Stimulated activated CD8-positive, alpha-beta memory T cell treated with anti-CD3 and anti-CD28 coated beads, Interleukin-7, amount 100 ng/mL, for 48 hours (primary cell): ENCODE measurements at regions not wholly inside any gene's neighbourhood (a gene's known extent, or its start where the extent isn't known, plus 50 kb on each side); places are given as distances from the start of the nearest gene placed in this dataset.
"Not testable (repeated sequence)": the region's sequence is repeated elsewhere in the genome, so short reads cannot be mapped to it uniquely, and the experiment has no call there.

ENCODE experiments used
- DNase-seq, 2 donors: peaks; one replicate each; pipeline ENCODE4 v3.0.0-alpha.2; 2020; ENCODE audit warnings: low read depth in 1 of 2; ENCODE audit errors: extremely low read depth in 1 of 2

DNA sequence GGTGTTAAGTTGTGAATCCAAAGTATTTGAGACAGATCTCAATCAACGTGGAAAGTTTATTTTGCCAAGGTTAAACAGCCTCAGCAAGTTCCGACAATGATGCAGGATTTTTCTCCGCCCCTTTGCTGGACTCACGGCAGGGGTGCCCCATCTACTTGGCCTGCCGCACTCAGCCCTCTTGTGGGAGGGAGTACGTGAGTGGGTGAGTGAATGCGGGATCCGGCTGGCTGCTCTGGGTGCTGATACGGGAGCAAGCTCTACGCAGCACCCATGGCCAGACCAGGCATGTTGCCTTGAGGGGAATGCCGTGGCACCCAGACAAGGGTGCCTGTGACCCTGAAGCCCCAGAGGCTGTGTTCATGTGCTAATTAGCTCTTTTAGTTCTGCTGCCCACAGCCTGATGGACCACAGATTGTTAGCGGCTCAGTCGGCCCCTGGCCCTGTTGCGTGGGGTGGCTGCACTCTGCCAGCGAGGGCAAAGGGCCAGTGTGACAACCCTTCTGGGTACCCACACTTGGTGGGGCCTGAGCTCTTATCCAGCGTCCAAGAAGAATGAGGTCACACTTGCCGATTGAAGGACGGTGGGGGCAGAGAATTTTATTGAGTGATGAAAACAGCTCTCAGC is 81.2 kb upstream of the FAM153A start:
- DNase-seq = not testable (repeated sequence)

DNA sequence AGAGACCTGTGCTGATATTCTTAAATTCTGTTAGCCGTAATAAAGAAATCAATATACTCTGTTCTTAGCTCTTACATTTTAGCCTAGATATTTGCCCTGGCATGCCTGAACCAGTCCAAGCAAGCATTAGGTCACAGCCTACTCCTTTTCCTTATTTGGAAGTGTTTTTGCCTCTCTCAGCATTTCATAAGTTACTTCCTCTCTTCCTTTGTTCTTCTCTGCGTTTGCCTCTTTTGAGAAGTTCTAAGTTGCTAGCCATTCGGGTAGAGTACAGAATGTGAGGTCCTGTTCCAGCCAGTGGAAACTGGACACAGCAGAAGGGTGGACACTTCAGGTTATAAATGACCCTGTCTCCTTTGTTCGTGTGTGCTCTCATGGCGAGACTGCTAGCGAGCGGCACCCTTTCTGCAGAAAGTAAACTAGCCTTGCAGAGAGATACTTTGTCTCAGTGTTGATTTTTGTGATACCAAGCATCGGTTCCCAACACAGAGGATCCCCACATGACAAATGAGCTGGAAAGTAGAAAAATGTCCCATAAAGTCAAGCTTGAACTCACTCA is 75.0 kb upstream of the FAM153A start:
- not testable (repeated sequence) for DNase-seq

DNA sequence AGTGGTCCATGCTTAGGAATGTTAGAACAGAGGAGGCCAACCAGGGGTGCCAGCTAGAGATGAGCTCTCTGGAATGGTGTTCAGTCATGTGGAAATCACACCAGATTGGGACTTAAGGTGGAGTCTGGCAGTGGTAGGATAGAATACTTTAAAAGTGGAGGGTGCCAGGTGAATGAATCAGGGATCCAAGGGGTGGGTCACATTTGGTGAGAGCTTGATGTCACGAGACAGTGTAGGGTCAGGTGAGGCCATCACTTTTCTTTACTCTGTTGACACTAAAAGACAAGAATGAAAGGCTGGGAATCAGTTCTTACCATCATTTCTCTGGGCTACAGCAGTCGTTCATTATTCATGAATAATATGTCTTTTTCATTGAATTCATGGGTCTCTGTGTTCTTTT is 73.8 kb upstream of the FAM153A start:
- DNase-seq = not testable (repeated sequence)

DNA sequence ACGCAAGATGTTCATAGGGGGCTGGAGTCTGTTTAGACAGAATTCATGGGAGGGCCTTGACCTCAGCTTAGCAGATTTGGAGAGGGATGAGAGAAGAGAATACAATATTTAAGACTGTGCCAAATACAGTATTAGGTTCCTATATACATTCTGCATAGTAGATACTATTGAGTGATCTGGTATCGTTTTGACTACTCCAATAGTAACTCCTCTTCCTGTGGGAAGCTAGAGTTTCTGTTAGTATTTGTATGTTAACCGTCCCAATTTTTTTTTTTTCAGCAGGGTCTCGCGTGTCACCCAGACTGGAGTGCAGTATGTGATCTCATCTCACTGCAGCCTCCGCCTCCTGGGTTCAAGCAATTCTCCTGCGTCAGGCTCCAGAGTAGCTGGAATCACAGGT is 65.2 kb upstream of the FAM153A start:
- not testable (repeated sequence) for DNase-seq

DNA sequence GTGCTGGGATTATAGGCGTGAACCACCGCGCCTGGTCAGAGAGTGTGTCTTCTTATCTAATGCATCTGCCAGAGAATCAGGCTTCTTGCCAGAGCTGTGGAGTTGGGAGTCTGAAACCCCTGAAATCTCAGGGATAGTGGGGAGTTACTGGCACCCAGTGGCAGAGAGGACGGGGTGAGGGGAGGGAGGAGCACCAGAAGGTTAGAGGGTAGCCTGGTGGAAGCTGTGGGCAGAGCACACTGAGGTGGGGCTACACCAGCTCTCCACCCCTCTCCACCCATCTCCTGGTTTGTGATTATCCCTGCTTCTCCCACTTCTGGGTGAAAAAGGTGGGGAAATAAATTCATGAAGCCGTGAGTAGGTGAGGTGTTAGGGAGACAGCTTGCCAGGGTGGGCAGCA is 63.9 kb upstream of the FAM153A start:
- not testable (repeated sequence) for DNase-seq

DNA sequence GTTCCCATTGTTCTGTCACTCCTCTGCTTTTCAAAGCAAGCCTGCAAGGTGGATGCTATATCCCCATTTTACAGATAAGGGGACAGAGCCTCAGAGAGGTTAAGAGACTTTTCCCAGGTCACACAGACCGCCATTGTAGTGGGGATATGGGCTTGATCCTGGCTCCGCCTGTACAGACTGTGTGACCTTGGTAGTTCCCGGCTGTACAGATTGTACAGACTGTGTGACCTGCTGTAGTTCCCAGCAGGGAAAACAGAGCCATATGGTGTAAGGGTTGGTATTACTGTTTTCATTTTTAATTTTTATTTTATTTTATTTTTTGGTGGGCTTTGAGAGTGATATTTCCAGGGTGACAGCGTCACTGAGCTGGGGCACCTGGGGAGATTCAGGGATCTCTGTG is 63.2 kb upstream of the FAM153A start:
- DNase-seq = not testable (repeated sequence)

DNA sequence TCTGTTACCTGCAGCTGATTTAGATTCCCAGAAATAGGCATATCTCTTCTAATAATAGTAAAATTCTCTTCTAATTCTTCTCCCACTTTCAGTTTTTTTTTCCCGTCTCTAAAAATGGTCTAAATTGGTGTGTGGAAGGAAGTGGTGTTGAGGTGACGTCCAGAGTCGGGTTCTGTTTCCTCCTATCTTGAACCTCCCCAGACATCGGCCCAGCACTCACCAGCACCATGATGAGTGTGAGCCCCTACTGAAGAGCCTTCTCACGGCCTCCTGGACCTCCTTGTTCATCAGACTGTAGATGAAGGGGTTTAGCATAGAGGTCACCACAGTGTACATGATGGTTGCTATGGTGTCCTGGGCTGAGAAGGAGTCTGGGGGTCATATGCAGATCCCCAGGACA is 53.5 kb upstream of the FAM153A start:
- not testable (repeated sequence) for DNase-seq
